HG03025 (cell line): ENCODE measurements at regions not wholly inside any gene's neighbourhood (a gene's known extent, or its start where the extent isn't known, plus 50 kb on each side); places are given as distances from the start of the nearest gene placed in this dataset.
A peak's percentile ranks its signal among the peaks of the same experiment; 100 is the strongest.

Source experiments
- ATAC-seq: cut with Tn5 transposase; IDR thresholded peaks from one replicate; pipeline ENCODE4 v1.9.1; 2021; ENCODE audit warnings: mild to moderate bottlenecking, moderate library complexity; ENCODE audit not compliant: unreplicated experiment, low FRiP score

DNA sequence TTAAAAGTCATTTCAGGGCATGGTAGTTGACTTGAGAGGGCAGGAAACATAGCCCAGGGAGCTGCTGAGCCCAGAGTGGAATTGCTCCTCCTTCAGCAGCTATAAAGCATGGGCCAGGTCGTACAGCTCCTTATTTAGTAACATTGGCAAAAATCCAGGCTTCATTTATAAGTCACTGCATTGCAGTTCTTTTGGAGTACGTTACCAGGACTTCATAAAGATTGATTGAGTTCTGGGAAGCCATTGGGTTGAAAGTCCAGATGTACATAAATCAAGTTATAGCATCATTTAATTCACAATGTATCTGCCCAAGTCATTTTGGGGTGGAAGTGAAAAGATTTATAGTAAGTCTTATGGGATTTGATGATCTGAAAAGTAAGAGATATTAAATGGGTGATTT lies 53.0 kb upstream of the ANKEF1 start:
- no peak for ATAC-seq

- peak; percentile 79 for ATAC-seq
Measured at GRCh38 chr20:9978397-9979004, 56.3 kb upstream of the ANKEF1 start.

GRCh38 chr20:9977629-9978028 lies 57.2 kb upstream of the ANKEF1 start:
- no peak for ATAC-seq

DNA sequence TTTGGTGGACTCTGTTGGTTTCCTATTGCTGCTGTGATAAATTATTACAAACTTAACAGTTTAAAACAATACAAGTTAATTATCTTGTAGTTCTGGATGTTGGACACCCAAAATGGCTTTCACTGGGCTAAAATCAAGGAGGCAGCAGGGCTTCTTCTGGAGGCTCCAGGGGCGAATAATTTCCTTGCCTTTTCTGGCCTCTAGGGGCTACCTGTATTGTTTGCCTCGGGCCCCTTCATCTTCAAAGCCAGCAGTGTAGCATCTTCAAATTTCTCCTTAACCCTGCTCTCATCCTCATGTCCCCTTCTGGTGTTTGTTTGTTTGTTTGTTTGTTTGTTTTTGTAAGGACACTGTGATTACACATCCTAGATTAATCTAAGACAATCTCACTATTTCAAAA lies 60.5 kb upstream of the ANKEF1 start:
- no peak for ATAC-seq

GRCh38 chr20:9971746-9972145 lies 63.0 kb upstream of the ANKEF1 start:
- ATAC-seq, result no peak

DNA sequence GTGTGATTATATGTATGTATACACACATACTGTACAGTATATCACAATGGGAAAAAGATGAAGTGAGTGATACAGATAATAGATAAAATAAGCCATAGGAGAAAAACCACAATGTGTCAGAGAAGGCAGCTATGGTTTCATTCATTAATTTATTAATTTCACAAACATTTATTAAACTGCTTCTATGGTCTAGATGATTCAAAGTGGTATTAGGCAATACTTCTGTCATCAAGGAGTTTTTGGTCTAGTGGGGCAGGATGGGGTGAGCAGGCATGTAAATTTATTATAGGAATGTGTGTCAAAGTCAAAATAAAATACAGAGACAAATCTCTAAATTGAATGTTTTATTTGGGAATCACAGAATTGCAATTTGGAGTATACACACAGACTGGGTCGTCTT lies 65.2 kb upstream of the ANKEF1 start:
- ATAC-seq, result no peak

GRCh38 chr20:9968015-9968414 lies 66.8 kb upstream of the ANKEF1 start:
- no peak for ATAC-seq

DNA sequence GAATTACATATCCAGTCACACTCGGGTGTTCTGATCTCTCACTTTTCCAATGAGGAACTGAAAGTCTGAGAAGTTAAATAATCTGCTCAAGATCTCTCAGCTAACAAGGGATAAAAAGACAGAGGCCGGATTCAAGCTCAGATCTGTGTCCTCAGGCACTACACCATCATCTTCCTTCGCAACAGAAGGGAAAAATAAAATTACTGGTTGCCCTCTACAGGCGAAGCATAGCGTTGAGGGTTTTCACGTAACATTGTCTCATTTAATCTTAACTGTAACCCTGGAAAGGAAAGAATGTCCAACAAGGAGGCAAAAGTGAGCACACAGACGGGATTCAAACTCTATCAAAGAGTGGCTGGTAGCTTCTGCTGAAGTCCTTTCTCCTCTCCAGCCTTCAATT lies 67.8 kb upstream of the ANKEF1 start:
- no peak for ATAC-seq

- ATAC-seq, result no peak
Measured at GRCh38 chr20:9963029-9963428, 71.8 kb upstream of the ANKEF1 start.

DNA sequence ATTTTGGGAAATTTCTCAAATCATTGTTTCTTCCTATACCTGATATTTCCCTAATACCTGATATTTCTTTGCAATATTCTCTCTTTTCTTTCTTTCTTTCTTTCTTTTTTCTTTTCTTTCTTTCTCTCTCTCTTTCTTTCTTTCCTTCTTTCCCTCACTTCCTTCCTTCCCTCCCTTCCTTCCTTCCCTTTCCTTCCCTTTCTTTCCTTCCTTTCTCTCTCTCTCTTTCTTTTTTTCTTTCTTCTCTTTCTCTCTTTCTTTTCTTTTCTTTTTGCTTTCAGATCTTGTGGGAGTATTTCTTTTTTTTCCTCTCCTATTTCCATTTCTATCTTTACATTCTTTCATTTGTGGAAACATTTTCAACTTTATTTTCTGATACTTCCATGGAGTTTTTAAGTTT lies 76.1 kb upstream of the ANKEF1 start:
- no peak for ATAC-seq

- no peak for ATAC-seq
Measured at GRCh38 chr20:9955646-9956045, 79.1 kb upstream of the ANKEF1 start.

GRCh38 chr20:9949563-9949962 lies 85.2 kb upstream of the ANKEF1 start:
- no peak for ATAC-seq

GRCh38 chr20:9945408-9945807 lies 89.4 kb upstream of the ANKEF1 start:
- ATAC-seq, result no peak

GRCh38 chr20:9942736-9943135 lies 92.1 kb upstream of the ANKEF1 start:
- no peak for ATAC-seq

DNA sequence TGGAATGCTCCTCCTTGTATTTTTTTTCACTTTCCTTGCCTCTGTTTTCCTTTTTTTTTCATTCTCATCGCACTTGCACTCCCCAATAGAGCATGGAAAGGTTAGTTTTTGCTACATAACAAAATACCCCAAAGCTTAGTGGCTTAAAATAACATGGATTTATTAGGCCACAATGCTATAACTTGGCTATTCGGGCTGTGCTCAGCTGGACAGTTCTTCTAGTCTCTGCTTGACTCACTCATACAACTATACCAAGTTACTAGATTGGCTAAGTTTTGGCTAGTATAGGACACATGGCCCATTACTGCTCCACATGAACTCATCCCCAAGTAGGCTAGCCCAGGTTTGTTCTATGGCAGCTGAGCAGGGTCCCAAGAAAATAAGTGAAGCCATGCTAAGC lies 94.5 kb upstream of the ANKEF1 start:
- ATAC-seq, result no peak

DNA sequence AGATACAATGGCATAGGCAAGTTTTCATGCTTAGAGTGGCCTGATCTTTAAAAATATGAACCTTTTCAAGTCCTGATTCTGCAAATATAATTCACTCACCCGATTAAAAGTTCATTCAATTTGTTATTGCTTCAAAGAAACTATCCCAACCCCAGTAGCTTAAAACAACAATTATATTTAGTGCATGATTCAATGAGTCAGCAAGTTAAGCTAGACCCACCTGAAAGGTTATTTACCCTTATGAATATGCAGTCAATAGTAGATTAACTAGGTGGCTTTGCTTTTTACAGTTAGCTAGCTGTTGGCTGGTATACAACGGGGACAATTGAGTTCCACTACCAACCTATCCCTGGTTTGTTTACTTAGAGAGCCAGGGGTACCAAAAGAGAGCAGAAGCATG lies 95.6 kb upstream of the ANKEF1 start:
- no peak for ATAC-seq

DNA sequence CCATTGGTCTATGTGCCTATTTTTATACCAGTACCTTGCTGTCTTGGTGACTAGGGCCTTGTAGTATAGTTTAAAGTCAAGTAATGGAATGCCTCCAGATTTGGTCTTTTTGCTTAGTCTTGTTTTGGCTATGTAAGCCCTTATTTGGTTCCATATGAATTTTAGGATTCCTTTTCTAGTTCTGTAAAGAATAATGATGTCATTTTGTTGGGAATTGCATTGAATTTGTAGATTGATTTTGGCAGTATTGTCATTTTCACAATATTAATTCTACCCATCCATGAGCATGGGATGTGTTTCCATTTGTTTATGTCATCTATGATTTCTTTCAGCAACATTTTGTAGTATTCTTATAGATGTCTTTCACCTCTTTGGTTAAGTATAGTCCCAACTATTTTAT lies 96.4 kb upstream of the PAK5 start:
- ATAC-seq, result no peak

GRCh38 chr20:9930142-9930541 lies 91.3 kb upstream of the PAK5 start:
- ATAC-seq, result no peak

DNA sequence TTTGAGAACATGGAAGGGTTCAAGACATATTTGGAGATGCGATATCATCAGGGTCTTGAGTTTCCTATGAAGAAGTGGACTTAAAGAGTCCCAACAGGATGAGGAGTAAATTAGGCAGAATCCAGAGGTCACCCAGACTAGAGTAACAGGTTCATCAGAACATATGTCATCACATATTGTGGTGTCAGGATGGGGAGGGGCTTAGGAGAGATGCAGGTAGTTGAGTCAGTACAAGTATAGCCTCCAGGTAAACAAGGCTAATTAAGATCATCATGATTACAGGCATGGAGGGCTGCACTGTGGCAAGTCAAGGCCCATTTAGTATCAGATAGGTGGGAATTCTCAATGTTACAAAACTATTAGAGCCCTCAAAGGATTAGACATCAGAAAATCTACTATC lies 90.1 kb upstream of the PAK5 start:
- ATAC-seq, result no peak

DNA sequence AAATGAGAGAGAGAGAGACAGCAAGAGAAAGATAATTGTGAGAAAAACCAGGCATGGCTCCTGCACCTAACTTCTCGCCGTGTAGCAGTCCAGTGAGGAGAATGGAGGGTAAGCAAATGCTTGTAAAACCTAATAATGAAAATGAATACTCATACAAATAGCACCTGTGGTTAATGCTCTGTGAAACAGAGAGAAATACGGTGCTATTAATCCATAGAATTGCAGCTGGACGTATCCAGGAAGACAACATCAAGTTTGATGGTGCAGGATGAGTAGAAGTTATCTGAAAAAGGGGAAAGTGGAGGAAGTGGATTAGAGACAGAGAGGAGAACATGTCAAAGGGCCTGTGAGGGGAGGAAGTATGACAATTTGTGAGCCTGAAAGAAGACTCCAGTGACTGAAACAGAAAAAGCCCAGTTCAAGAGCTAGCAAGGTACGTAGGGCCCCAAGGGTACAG lies 89.4 kb upstream of the PAK5 start:
- peak; percentile 88 for ATAC-seq

DNA sequence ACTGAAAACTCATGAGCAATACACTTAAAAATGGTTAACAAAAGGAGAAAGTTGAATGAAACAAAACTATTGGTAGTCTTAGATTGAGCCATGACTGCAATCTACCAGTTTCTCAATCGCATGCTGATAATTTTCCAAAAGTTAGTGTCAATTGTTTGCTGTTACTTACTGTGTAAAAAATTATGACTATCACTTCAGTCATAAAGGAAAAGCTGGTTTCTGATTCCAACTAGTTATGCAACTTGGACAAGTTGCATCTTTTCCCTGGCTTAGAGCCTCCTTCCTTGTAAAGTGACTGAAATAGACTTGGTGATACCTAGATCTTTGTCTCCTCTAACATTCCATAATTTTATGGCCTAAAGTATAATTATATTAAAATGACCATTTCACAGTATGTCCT lies 88.3 kb upstream of the PAK5 start:
- ATAC-seq, result no peak

DNA sequence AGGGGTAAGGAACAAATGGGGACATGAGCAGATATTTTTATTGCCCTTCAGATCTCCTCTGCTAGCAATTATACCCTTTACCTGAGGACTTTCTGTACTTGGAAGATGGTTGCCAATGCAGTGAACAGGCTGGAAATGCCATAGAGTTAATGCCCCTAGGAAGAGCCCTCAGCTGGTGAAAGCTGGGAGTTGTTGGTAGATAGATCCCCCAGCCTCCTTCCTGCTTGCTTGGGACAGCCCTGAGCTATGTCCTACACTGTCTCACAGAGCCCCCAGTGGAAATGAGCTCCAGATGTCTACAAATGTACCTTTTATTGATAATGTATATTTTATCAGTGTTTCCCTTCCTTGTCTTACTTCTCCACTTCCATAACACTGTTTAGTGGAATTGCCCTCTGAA lies 87.6 kb upstream of the PAK5 start:
- no peak for ATAC-seq

DNA sequence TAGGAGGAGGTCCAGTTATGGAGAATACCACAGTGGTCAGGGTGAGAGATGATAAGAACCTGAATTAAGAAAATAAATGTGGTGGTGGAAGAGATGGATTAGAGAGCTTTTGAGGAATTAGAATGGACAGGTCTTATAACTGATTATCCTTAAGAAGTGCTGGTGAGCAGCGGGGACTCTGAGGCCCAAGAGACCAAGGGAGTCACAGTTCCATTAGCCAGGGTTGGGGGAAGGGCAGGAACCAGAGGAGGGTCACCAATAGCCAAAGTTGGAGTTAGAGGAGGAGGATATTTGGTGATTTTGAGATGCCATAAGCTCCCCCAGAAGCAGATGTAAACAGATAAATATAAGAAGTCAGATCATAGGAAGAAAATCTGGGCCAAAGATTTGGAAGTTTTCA lies 87.1 kb upstream of the PAK5 start:
- no peak for ATAC-seq
